AG10803 (cell line): ENCODE measurements at regions not wholly inside any gene's neighbourhood (a gene's known extent, or its start where the extent isn't known, plus 50 kb on each side); places are given as distances from the start of the nearest gene placed in this dataset.
"Not testable (repeated sequence)": the region's sequence is repeated elsewhere in the genome, so short reads cannot be mapped to it uniquely, and the experiment has no call there.

ENCODE experiments used
- DNase-seq: peaks from one replicate; pipeline ENCODE4 v3.0.0; 2010; ENCODE audit warnings: low read depth
- H3K4me3 ChIP-seq: 2 replicates; pipeline ENCODE4 v1.5.1; 2011; ENCODE audit warnings: mild to moderate bottlenecking, low read length, control low read depth
- TF ChIP-seq, protein P1 (sequence below): conservative IDR thresholded peaks from 2 replicates; pipeline ENCODE4 v1.5.1; 2011; ENCODE audit warnings: mild to moderate bottlenecking, low read length, control low read depth, inconsistent platforms

DNA sequence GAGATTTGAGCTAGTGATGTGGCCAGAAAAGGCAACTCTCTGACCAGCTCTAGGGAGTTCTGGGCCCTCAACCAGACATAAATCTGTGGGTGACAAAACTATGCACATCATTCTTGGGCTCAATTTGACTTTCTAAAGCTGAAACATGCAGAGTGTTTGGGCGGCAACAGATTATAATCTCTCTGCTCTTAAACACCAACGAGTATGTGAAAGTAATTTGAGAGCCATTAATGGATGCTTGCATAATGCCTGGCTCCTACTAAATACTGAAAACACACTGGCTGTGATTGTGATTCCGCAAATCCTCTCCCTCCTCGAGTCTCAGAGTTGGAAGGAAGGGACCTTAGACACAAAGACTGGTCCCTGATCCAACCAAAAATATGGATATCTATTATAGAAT lies 186.7 kb downstream of the UACA start:
- DNase-seq: peak; percentile 37
- TF ChIP-seq, protein P1, sequence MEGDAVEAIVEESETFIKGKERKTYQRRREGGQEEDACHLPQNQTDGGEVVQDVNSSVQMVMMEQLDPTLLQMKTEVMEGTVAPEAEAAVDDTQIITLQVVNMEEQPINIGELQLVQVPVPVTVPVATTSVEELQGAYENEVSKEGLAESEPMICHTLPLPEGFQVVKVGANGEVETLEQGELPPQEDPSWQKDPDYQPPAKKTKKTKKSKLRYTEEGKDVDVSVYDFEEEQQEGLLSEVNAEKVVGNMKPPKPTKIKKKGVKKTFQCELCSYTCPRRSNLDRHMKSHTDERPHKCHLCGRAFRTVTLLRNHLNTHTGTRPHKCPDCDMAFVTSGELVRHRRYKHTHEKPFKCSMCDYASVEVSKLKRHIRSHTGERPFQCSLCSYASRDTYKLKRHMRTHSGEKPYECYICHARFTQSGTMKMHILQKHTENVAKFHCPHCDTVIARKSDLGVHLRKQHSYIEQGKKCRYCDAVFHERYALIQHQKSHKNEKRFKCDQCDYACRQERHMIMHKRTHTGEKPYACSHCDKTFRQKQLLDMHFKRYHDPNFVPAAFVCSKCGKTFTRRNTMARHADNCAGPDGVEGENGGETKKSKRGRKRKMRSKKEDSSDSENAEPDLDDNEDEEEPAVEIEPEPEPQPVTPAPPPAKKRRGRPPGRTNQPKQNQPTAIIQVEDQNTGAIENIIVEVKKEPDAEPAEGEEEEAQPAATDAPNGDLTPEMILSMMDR: no peak
- no peak overlapping the region for H3K4me3 ChIP-seq

DNA sequence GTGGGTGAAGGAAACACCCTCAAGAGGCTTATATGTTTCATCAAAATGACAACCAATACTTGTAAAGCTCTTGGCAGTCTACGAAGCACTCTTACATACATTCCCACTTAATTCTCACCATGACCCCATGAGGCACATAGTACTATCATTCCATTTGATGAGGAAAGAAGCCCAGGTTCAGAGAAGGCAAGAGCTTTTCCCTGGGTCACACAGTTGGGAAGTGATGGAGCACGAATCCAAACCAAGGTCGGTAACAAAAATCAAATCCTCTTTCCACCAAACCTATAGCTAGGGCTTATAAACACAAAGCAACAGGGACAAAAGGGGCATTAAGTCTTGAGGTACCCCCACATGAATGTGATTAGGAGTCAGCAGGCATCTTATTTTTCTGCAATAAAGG lies 187.1 kb downstream of the UACA start:
- H3K4me3 ChIP-seq: no peak overlapping the region
- no peak for DNase-seq
- TF ChIP-seq, protein P1: no peak

DNA sequence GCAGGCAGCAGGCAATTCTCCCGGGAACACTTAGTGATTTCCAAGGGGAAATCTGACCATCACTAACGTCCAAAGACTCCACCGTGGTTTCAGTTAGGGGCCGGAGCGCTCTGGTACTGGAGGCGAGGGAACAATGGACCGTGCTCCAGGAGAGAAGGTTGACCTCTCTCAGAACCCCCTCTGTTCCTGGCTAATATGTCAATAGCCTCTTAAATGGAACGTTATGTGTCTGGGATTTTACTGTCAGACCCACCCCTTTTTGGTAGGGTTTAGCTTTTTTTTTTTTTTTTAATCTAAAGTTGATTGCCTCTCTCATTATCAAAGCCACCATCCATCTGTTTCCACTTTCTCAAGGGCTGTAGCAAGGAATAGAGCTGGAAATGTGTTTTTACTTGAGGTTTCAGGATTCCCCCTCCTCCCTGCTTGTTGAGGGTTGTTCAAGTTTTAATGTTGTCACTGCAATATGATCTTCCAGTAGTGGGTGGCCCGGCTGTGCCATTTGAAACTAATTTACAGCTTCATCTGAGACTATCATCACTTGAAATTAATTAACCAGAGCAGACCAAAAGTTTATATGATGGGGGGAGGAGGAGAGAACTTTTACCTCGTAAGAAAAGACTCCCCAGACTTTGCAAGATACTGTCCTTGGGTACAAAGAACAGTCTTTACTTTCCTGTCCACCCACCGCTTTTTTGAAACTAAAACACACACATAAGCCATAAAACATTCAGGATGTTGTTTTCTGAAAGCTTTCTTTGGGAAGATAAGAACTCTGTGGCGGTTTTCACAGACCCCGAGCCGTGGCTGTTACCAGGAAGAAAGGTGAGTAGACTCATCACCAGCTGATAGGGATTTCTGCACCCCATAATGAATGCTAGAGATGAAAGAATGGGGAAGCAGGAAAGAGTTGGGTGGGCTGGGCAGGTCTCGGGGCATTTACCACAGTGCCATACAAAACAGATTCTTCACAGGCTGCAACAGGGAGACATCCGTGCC lies 187.8 kb downstream of the UACA start:
- H3K4me3 ChIP-seq: peak overlapping the region; percentile 23; the same call in 1 of the 2 replicates
- TF ChIP-seq, protein P1: no peak
- DNase-seq: peak; percentile 64

DNA sequence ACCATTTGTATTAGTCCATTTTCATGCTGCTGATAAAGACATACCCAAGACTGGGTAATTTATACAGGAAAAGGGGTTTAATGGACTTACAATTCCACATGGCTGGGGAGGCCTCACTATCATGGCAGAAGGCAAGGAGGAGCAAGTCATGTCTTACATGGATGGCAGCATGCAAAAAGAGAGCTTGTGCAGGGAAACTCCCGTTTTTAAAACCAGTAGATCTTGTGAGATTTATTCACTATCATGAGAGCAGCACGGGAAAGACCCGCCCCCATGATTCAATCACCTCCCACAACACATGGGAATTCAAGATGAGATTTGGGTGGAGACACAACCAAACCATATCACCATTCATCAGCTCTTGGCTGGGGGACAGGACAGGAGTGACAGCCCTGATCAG lies 189.0 kb downstream of the UACA start:
- not testable (repeated sequence) for DNase-seq, H3K4me3 ChIP-seq

DNA sequence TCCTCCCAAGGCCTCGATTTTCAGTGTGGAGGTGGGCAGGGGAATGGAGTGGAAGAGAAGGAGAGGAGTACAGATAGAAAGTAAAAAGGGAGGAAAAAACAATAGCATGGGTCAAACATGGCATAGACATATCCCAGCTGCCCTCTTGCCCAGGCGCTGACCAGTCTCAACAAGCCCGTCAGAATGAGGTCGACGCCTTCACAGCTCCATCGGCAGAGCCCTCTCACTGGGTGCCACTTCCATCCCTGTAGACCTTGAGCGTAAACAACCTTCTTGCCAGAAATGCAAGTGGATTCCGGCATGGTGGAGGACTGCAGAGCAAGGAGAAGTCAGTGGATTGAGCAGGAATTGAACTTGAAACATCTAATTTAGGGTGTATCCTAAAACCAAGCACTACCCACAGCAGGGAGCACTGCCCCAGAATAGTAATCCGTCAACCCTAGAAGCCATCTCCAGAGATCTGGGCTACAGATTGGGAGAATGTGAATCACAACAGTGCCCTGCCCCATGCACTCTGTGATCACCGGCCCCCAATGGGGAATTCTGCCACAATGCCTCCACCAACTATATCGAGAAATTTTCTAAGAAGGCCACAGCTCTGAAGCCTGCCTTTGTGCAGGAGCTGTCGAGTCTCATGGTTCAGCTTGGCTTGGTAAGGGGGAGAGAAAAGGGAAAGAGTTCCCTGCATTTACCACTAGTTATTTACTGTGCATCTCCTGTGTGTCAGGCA lies 190.1 kb downstream of the UACA start:
- H3K4me3 ChIP-seq: no peak overlapping the region
- DNase-seq: no peak
- TF ChIP-seq, protein P1: no peak

DNA sequence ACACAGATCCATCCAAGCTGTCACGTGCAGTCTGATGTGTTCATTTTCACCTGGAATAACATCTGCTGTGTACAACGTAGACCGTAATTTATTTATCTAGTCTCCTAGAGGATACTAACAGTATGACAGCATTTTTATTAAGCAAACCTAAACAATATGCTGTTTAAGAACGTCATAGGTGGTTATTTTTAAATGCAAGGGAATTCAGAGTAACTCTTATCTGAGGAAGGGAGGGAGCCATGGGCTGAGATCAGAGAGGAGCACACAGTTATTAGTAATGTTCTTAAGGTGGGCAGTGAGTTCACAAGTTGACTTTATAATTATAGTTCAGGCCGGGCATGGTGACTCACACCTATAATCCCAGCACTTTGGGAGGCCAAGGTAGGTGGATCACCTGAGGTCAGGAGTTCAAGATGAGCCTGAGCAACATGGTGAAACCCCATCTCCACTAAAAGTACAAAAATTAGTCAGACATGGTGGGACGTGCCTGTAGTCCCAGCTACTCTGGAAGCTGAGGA lies 193.6 kb downstream of the UACA start:
- H3K4me3 ChIP-seq: no peak overlapping the region
- TF ChIP-seq, protein P1: no peak
- no peak for DNase-seq

DNA sequence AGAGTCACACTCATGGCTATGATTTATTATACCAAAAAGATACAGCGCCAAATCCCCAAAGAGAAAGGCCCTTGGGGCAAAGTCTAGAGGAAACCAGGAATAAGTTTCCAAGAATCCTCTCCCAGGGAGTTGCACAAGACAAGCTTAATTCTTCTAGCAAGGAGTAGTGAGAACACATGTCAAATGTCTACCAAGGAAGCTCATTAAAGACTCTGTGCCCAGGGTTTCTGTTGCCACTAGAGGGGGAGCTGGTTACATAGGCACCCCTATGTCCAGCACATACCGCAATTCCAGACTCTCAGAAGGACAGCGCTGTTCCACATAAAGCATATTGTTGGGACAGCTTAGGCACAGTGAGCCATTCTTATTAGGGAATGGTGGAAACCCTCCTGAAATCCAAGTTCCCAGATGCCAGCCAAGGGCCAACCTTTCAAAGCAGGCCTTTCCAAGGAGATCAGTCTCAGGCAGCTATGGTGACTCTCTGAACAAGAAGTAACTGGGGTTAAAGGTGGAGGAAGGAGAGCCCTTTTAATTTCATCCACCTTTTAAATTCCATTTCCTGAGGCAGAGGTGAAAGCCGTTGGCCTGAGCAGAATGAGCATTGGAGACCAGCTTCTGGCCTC lies 194.2 kb downstream of the UACA start:
- TF ChIP-seq, protein P1: peak; percentile 65
- H3K4me3 ChIP-seq: no peak overlapping the region
- DNase-seq: peak; percentile 79
